Astrocyte (in vitro differentiated cells and primary cell): ENCODE measurements at regions not wholly inside any gene's neighbourhood (a gene's known extent, or its start where the extent isn't known, plus 50 kb on each side); places are given as distances from the start of the nearest gene placed in this dataset.

Experiments used
- DNase-seq: peaks from one replicate; pipeline ENCODE4 v3.0.0-alpha.2; 2010; ENCODE audit warnings: low read depth
- FAIRE-seq: peaks from 2 replicates; lab custom pipeline; 2011; peaks lifted over from hg19 to GRCh38; lab: Jason Lieb, UNC
- H2AFZ ChIP-seq: 2 replicates; pipeline ENCODE4 v1.6.0; 2012; ENCODE audit warnings: low read depth, low read length, inconsistent platforms
- H3K27ac ChIP-seq: 2 replicates; pipeline ENCODE4 v1.5.1; 2011; ENCODE audit warnings: low read depth, low read length, inconsistent platforms
- H3K27me3 ChIP-seq: 2 replicates; pipeline ENCODE4 v1.6.0; 2011; ENCODE audit warnings: low read length, inconsistent platforms; ENCODE audit not compliant: insufficient read depth
- H3K36me3 ChIP-seq: 2 replicates; pipeline ENCODE4 v1.5.1; 2011; ENCODE audit warnings: low read length, inconsistent platforms; ENCODE audit not compliant: insufficient read depth
- H3K4me1 ChIP-seq: 2 replicates; pipeline ENCODE4 v1.5.1; 2011; ENCODE audit warnings: low read length, inconsistent platforms; ENCODE audit not compliant: insufficient read depth
- H3K4me2 ChIP-seq: 2 replicates; pipeline ENCODE4 v1.6.0; 2012; ENCODE audit warnings: low read length, inconsistent platforms
- H3K4me3 ChIP-seq: 2 replicates; pipeline ENCODE4 v1.5.1; 2011; ENCODE audit warnings: low read depth, mild to moderate bottlenecking, low read length, inconsistent platforms; ENCODE audit not compliant: insufficient read depth
- H3K79me2 ChIP-seq: 2 replicates; pipeline ENCODE4 v1.6.0; 2012; ENCODE audit warnings: mild to moderate bottlenecking, low read length, inconsistent platforms; ENCODE audit not compliant: insufficient read depth
- H3K9ac ChIP-seq: 2 replicates; pipeline ENCODE4 v1.6.0; 2012; ENCODE audit warnings: mild to moderate bottlenecking, low read length, inconsistent platforms
- H3K9me3 ChIP-seq: 2 replicates; pipeline ENCODE4 v1.5.1; 2012; ENCODE audit warnings: low read depth, mild to moderate bottlenecking, low read length, inconsistent platforms; ENCODE audit not compliant: insufficient read depth
- H4K20me1 ChIP-seq: 2 replicates; pipeline ENCODE4 v1.6.0; 2012; ENCODE audit warnings: low read length, inconsistent platforms; ENCODE audit not compliant: insufficient read depth
- H3K27ac Mint-ChIP-seq: one replicate; pipeline ENCODE4 v1.8.0; 2021; ENCODE audit warnings: mild to moderate bottlenecking, mixed read lengths; ENCODE audit not compliant: unreplicated experiment
- H3K27me3 Mint-ChIP-seq: one replicate; pipeline ENCODE4 v1.8.0; 2021; ENCODE audit warnings: low read depth, mixed read lengths; ENCODE audit not compliant: unreplicated experiment
- H3K36me3 Mint-ChIP-seq: one replicate; pipeline ENCODE4 v1.8.0; 2021; ENCODE audit warnings: low read depth, mixed read lengths; ENCODE audit not compliant: unreplicated experiment
- H3K4me1 Mint-ChIP-seq: one replicate; pipeline ENCODE4 v1.8.0; 2021; ENCODE audit warnings: low read depth, mixed read lengths; ENCODE audit not compliant: unreplicated experiment
- H3K4me3 Mint-ChIP-seq: one replicate; pipeline ENCODE4 v1.8.0; 2021; ENCODE audit warnings: mild to moderate bottlenecking, moderate library complexity, mixed read lengths; ENCODE audit not compliant: unreplicated experiment
- H3K9me3 Mint-ChIP-seq: one replicate; pipeline ENCODE4 v1.8.0; 2021; ENCODE audit warnings: mild to moderate bottlenecking, mixed read lengths; ENCODE audit not compliant: unreplicated experiment
- CTCF ChIP-seq: IDR thresholded peaks from 2 replicates; pipeline ENCODE4 v1.5.1; 2011; ENCODE audit warnings: low read depth, mild to moderate bottlenecking, inconsistent platforms, low read length, moderate library complexity; ENCODE audit not compliant: insufficient read depth
- EZH2 ChIP-seq: IDR thresholded peaks from 2 replicates; pipeline ENCODE4 v1.6.1; 2012; ENCODE audit warnings: mild to moderate bottlenecking, low read length, inconsistent platforms; ENCODE audit not compliant: insufficient read depth

- H2AFZ ChIP-seq, result no peak overlapping the region
- FAIRE-seq (no peak), DNase-seq (no peak)
- Mint-ChIP-seq H3K4me1 (peaks cover 2% of the 10 kb centered on the region), H3K36me3 (no peaks in the 10 kb centered on the region), H3K9me3 (no peaks in the 10 kb centered on the region), H3K27ac (no peak overlapping the region), H3K27me3 (peaks cover 2% of the 10 kb centered on the region), H3K4me3 (no peak overlapping the region)
- H3K27ac ChIP-seq, result no peak overlapping the region
- no peaks in the 10 kb centered on the region for H3K27me3 ChIP-seq
- H3K79me2 ChIP-seq, result no peaks in the 10 kb centered on the region
- no peaks in the 10 kb centered on the region for H3K9me3 ChIP-seq
- TF ChIP-seq EZH2 (no peak), CTCF (no peak)
- no peaks in the 10 kb centered on the region for H3K36me3 ChIP-seq
- H3K9ac ChIP-seq, result no peak overlapping the region
- no peak overlapping the region for H3K4me2 ChIP-seq
- H3K4me3 ChIP-seq, result no peak overlapping the region
- peaks cover 6% of the 10 kb centered on the region for H3K4me1 ChIP-seq
- H4K20me1 ChIP-seq, result no peaks in the 10 kb centered on the region
These were observed 96.1 kb upstream of the NR3C1 start for GRCh38 chr5:143499480-143500114.

GRCh38 chr5:143498821-143499220, 95.3 kb upstream of the NR3C1 start:
- DNase-seq (no peak), FAIRE-seq (no peak)
- Histone ChIP-seq H3K27ac (no peak overlapping the region), H3K9ac (no peak overlapping the region), H3K4me3 (no peak overlapping the region), H2AFZ (no peak overlapping the region), H3K27me3 (no peaks in the 10 kb centered on the region), H3K36me3 (no peaks in the 10 kb centered on the region), H3K4me1 (peaks cover 6% of the 10 kb centered on the region), H3K9me3 (no peaks in the 10 kb centered on the region), H3K79me2 (no peaks in the 10 kb centered on the region), H3K4me2 (no peak overlapping the region), H4K20me1 (no peaks in the 10 kb centered on the region)
- Mint-ChIP-seq H3K9me3 (no peaks in the 10 kb centered on the region), H3K27me3 (peaks cover 2% of the 10 kb centered on the region), H3K4me1 (peaks cover 2% of the 10 kb centered on the region), H3K4me3 (no peak overlapping the region), H3K27ac (no peak overlapping the region), H3K36me3 (no peaks in the 10 kb centered on the region)
- TF ChIP-seq EZH2, result no peak
- no peak for TF ChIP-seq CTCF

- Histone ChIP-seq H3K27ac (no peak overlapping the region), H3K27me3 (no peaks in the 10 kb centered on the region), H4K20me1 (no peaks in the 10 kb centered on the region), H2AFZ (no peak overlapping the region), H3K9me3 (no peaks in the 10 kb centered on the region), H3K4me1 (peaks cover 6% of the 10 kb centered on the region), H3K4me2 (no peak overlapping the region), H3K4me3 (no peak overlapping the region), H3K9ac (no peak overlapping the region), H3K79me2 (no peaks in the 10 kb centered on the region), H3K36me3 (no peaks in the 10 kb centered on the region)
- FAIRE-seq, result no peak
- no peak overlapping the region for H3K27ac Mint-ChIP-seq
- peaks cover 2% of the 10 kb centered on the region for H3K27me3 Mint-ChIP-seq
- H3K4me1 Mint-ChIP-seq, result peaks cover 2% of the 10 kb centered on the region
- no peak overlapping the region for H3K4me3 Mint-ChIP-seq
- DNase-seq, result no peak
- TF ChIP-seq EZH2 (no peak), CTCF (no peak)
- H3K36me3 Mint-ChIP-seq, result no peaks in the 10 kb centered on the region
- no peaks in the 10 kb centered on the region for H3K9me3 Mint-ChIP-seq
These were observed 94.3 kb upstream of the NR3C1 start for GRCh38 chr5:143497749-143498148.
